COLO668 (cell line): ENCODE measurements at regions not wholly inside any gene's neighbourhood (a gene's known extent, or its start where the extent isn't known, plus 50 kb on each side); places are given as distances from the start of the nearest gene placed in this dataset.

Experiments
- DNase-seq: peaks from one replicate; lab custom pipeline; 2025; ENCODE audit not compliant: unreplicated experiment; lab: John Stamatoyannopoulos, UW

GRCh38 chr5:174877987-174878386 is 153.6 kb downstream of the MSX2 start:
- DNase-seq = no peak

GRCh38 chr5:174872271-174872670 is 147.9 kb downstream of the MSX2 start:
- DNase-seq = no peak

GRCh38 chr5:174852143-174852542 is 127.8 kb downstream of the MSX2 start:
- no peak for DNase-seq

GRCh38 chr5:174850565-174851169 is 126.3 kb downstream of the MSX2 start:
- DNase-seq = no peak

- peak; percentile 19 for DNase-seq
These were observed 125.0 kb downstream of the MSX2 start for GRCh38 chr5:174849426-174849825.

GRCh38 chr5:174844971-174845370 is 120.6 kb downstream of the MSX2 start:
- no peak for DNase-seq

GRCh38 chr5:174843263-174844250 is 119.2 kb downstream of the MSX2 start:
- DNase-seq = no peak

GRCh38 chr5:174840435-174840834 is 116.1 kb downstream of the MSX2 start:
- no peak for DNase-seq

- DNase-seq = no peak
These were observed 114.8 kb downstream of the MSX2 start for GRCh38 chr5:174839196-174839595.

- DNase-seq = no peak
These were observed 113.8 kb downstream of the MSX2 start for GRCh38 chr5:174837919-174838902.

- DNase-seq = no peak
These were observed 109.7 kb downstream of the MSX2 start for GRCh38 chr5:174834081-174834480.

GRCh38 chr5:174832811-174833210 is 108.4 kb downstream of the MSX2 start:
- DNase-seq = no peak

GRCh38 chr5:174832025-174832424 is 107.6 kb downstream of the MSX2 start:
- no peak for DNase-seq

GRCh38 chr5:174831031-174831660 is 106.8 kb downstream of the MSX2 start:
- DNase-seq = no peak

- DNase-seq = no peak
These were observed 105.1 kb downstream of the MSX2 start for GRCh38 chr5:174829511-174829864.

GRCh38 chr5:174828804-174829510 is 104.6 kb downstream of the MSX2 start:
- no peak for DNase-seq

GRCh38 chr5:174827558-174827957 is 103.2 kb downstream of the MSX2 start:
- DNase-seq = no peak

- DNase-seq = no peak
These were observed 101.2 kb downstream of the MSX2 start for GRCh38 chr5:174825587-174825986.

- DNase-seq = no peak
These were observed 94.0 kb downstream of the MSX2 start for GRCh38 chr5:174818430-174818829.

- DNase-seq = no peak
These were observed 93.2 kb downstream of the MSX2 start for GRCh38 chr5:174817610-174818009.
